Loucy (cell line): ENCODE measurements at regions not wholly inside any gene's neighbourhood (a gene's known extent, or its start where the extent isn't known, plus 50 kb on each side); places are given as distances from the start of the nearest gene placed in this dataset.

Source experiments
- H2AFZ ChIP-seq: fragments of 200-600 bp; sonication (generic); 2 replicates; pipeline ENCODE4 v1.6.0; 2016; ENCODE audit warnings: antibody characterized with exemption, mild to moderate bottlenecking, low read length, moderate library complexity
- H3F3A ChIP-seq: fragments of 200-600 bp; 2 replicates; pipeline ENCODE4 v1.6.0; 2016; ENCODE audit warnings: antibody characterized with exemption, low read depth, mild to moderate bottlenecking
- H3K27me3 ChIP-seq: fragments of 200-600 bp; sonication (generic); 2 replicates; pipeline ENCODE4 v1.6.1; 2014; ENCODE audit warnings: low read length, mild to moderate bottlenecking; ENCODE audit not compliant: insufficient read depth, poor library complexity, severe bottlenecking
- H3K36me3 ChIP-seq: fragments of 200-600 bp; sonication (generic); 2 replicates; pipeline ENCODE4 v1.6.1; 2016; ENCODE audit warnings: low read length; ENCODE audit not compliant: insufficient read depth
- H3K4me1 ChIP-seq: fragments of 200-600 bp; sonication (generic); 2 replicates; pipeline ENCODE4 v1.5.1; 2014; ENCODE audit warnings: low read length, mild to moderate bottlenecking; ENCODE audit not compliant: insufficient read depth, poor library complexity, severe bottlenecking
- H3K4me2 ChIP-seq: fragments of 200-600 bp; sonication (generic); 2 replicates; pipeline ENCODE4 v1.6.0; 2014; ENCODE audit warnings: antibody characterized with exemption, low read length, low read depth, mild to moderate bottlenecking; ENCODE audit not compliant: poor library complexity, severe bottlenecking
- H3K4me3 ChIP-seq: fragments of 200-600 bp; sonication (generic); 2 replicates; pipeline ENCODE4 v1.5.1; 2014; ENCODE audit warnings: low read length, mild to moderate bottlenecking, mixed read lengths; ENCODE audit not compliant: poor library complexity, severe bottlenecking
- H3K79me2 ChIP-seq: fragments of 200-600 bp; sonication (generic); 2 replicates; pipeline ENCODE4 v1.6.1; 2014; ENCODE audit warnings: low read length; ENCODE audit not compliant: insufficient read depth
- H3K9ac ChIP-seq: fragments of 200-600 bp; sonication (generic); 2 replicates; pipeline ENCODE4 v1.6.0; 2014; ENCODE audit warnings: mild to moderate bottlenecking, low read depth, low read length, moderate library complexity; ENCODE audit not compliant: poor library complexity, severe bottlenecking
- H3K9me2 ChIP-seq: fragments of 200-600 bp; sonication (generic); replicated peaks from 2 replicates; pipeline ENCODE4 v1.6.1; 2016; ENCODE audit warnings: low read depth, low read length, mixed read lengths
- H3K9me3 ChIP-seq: fragments of 200-600 bp; sonication (generic); 2 replicates; pipeline ENCODE4 v1.6.1; 2014; ENCODE audit warnings: mild to moderate bottlenecking, antibody characterized with exemption, low read length, low read depth; ENCODE audit not compliant: insufficient read depth
- H4K20me1 ChIP-seq: fragments of 200-600 bp; sonication (generic); 2 replicates; pipeline ENCODE4 v1.6.0; 2014; ENCODE audit warnings: antibody characterized with exemption, low read length, mild to moderate bottlenecking; ENCODE audit not compliant: insufficient read depth, poor library complexity, severe bottlenecking
- CTCF ChIP-seq: fragments of 200-600 bp; sonication (generic); conservative IDR thresholded peaks from 2 replicates; pipeline ENCODE4 v1.5.1; 2014; ENCODE audit warnings: mild to moderate bottlenecking, antibody characterized with exemption, low read length
- EZH2phosphoT487 ChIP-seq: fragments of 200-600 bp; IDR thresholded peaks from 2 replicates; pipeline ENCODE4 v1.6.1; 2018; ENCODE audit warnings: antibody characterized with exemption, mild to moderate bottlenecking, moderate library complexity, borderline replicate concordance

- H3K9me2 ChIP-seq = no peaks in the 10 kb centered on the region
- TF ChIP-seq EZH2phosphoT487 = no peak
- no peak for TF ChIP-seq CTCF
- H3K9me3 ChIP-seq = no peaks in the 10 kb centered on the region
- H3K79me2 ChIP-seq = no peaks in the 10 kb centered on the region
- H3K4me3 ChIP-seq = no peak overlapping the region
- H3K27me3 ChIP-seq = no peaks in the 10 kb centered on the region
- H3F3A ChIP-seq = no peaks in the 10 kb centered on the region
- H3K36me3 ChIP-seq = no peaks in the 10 kb centered on the region
- H2AFZ ChIP-seq = no peak overlapping the region
- no peak overlapping the region for H3K9ac ChIP-seq
- no peaks in the 10 kb centered on the region for H4K20me1 ChIP-seq
- no peaks in the 10 kb centered on the region for H3K4me1 ChIP-seq
- H3K4me2 ChIP-seq = no peak overlapping the region
Observed at GRCh38 chr14:27389402-27389801, 791.6 kb upstream of the NOVA1 start.

- no peaks in the 10 kb centered on the region for H3F3A ChIP-seq
- H3K79me2 ChIP-seq = no peaks in the 10 kb centered on the region
- no peaks in the 10 kb centered on the region for H3K27me3 ChIP-seq
- no peaks in the 10 kb centered on the region for H4K20me1 ChIP-seq
- H3K4me3 ChIP-seq = no peak overlapping the region
- no peak overlapping the region for H3K9ac ChIP-seq
- no peaks in the 10 kb centered on the region for H3K9me3 ChIP-seq
- TF ChIP-seq EZH2phosphoT487 = no peak
- TF ChIP-seq CTCF = no peak
- H2AFZ ChIP-seq = no peak overlapping the region
- no peak overlapping the region for H3K4me2 ChIP-seq
- H3K9me2 ChIP-seq = no peaks in the 10 kb centered on the region
- no peaks in the 10 kb centered on the region for H3K36me3 ChIP-seq
- H3K4me1 ChIP-seq = no peaks in the 10 kb centered on the region
Observed at GRCh38 chr14:27390155-27390554, 792.3 kb upstream of the NOVA1 start.

- Histone ChIP-seq H3K9me2 (no peaks in the 10 kb centered on the region), H3K36me3 (no peaks in the 10 kb centered on the region), H3K9me3 (no peaks in the 10 kb centered on the region), H4K20me1 (no peaks in the 10 kb centered on the region), H3K9ac (no peak overlapping the region), H3K4me1 (no peaks in the 10 kb centered on the region), H3K27me3 (no peaks in the 10 kb centered on the region), H3K4me3 (no peak overlapping the region), H3F3A (no peaks in the 10 kb centered on the region), H2AFZ (no peak overlapping the region), H3K79me2 (no peaks in the 10 kb centered on the region), H3K4me2 (no peak overlapping the region)
- TF ChIP-seq CTCF (no peak), EZH2phosphoT487 (no peak)
Observed at GRCh38 chr14:27391331-27391730, 793.5 kb upstream of the NOVA1 start.
